Hematopoietic multipotent progenitor cell treated with erythropoietin and hydrocortisone succinate and interleukin-3 and kit ligand, for 4 days (in vitro differentiated cells): ENCODE measurements at regions not wholly inside any gene's neighbourhood (a gene's known extent, or its start where the extent isn't known, plus 50 kb on each side); places are given as distances from the start of the nearest gene placed in this dataset.

ENCODE experiments used
- DNase-seq: peaks from one replicate; pipeline ENCODE4 v3.0.0-alpha.2; 2015

GRCh38 chr13:91174886-91175501 is 172.5 kb upstream of the MIR17HG start:
- DNase-seq = peak; percentile 45

DNA sequence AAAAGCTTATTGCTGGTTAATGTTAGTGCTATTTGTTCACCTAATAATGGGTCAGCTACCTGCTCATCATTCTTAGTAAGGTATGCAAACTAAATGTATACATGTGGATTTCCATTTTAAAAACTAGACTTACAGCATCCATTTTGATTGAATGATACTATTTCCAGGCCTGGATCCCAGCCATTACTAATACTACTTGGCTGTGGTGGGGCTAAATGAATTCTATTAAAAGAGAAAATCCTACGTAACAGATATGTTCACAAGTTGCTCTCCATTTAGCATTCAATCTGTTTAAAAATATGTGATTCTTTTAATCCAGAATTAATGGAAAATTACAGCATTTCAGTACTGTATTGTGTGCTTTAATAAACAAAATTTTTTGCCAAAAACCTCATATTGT is 169.4 kb upstream of the MIR17HG start:
- no peak for DNase-seq

- DNase-seq = no peak
Measured at GRCh38 chr13:91181892-91182291, 165.6 kb upstream of the MIR17HG start.

- no peak for DNase-seq
Measured at GRCh38 chr13:91184244-91184926, 163.1 kb upstream of the MIR17HG start.

- DNase-seq = peak; percentile 76
Measured at GRCh38 chr13:91185294-91185863, 162.1 kb upstream of the MIR17HG start.

- no peak for DNase-seq
Measured at GRCh38 chr13:91187522-91187921, 160.0 kb upstream of the MIR17HG start.

DNA sequence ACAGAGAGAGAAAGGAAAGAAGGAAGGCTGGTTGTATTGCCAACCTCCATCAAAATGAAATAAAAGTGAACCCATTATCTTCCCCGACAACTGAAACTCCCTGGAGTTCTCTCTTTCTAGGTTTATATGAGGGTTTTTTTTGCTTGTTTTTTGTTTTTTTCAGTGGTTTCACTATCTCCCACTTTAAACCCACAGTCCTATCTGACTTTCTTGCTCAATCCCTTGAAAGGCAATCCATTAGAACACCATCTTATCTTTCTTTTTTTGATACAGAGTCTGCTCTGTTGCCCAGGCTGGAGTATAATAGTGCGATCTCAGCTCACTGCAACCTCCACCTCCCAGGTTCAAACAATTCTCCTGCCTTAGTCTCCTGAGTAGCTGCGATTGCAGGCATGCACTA is 158.0 kb upstream of the MIR17HG start:
- peak; percentile 52 for DNase-seq

- DNase-seq = no peak
Measured at GRCh38 chr13:91193358-91193757, 154.1 kb upstream of the MIR17HG start.

- DNase-seq = no peak
Measured at GRCh38 chr13:91195789-91196188, 151.7 kb upstream of the MIR17HG start.

GRCh38 chr13:91196958-91197357 is 150.5 kb upstream of the MIR17HG start:
- no peak for DNase-seq

DNA sequence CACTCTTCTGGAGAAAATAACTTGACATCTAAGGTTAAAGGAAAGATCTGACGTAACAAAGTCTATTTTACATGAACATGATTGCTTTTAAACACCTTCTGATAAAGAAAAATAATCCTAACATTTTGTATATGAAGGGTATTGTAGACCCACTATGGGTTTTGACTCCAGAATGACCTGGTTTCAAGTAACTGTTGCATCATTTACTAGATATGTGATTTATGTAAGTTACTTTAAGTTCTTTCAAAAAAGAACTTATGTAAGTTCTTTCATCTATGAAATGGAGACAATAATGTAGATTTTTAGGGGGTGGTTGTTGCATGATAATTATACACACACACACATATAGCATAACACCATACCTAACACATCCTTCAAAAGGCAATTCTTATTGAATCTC is 147.6 kb upstream of the MIR17HG start:
- DNase-seq = no peak

DNA sequence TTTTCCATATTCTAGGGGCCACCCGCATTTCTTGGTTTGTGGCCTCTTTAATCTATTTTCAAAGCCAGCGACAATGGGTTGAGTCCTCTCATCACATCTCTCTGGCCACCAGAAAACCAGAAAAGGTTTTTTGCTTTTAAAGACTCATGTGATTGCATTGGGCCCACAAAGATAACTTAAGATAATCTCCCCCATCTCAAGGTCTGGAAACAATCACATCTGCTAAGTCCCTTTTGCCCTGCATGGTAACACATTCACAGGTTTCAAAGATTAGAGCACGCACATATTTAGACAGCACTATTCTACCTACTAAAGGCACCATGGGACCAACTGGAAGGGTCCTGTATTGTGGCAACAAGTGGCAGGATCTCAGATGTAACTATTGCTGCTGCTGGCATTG is 147.0 kb upstream of the MIR17HG start:
- DNase-seq = no peak

DNA sequence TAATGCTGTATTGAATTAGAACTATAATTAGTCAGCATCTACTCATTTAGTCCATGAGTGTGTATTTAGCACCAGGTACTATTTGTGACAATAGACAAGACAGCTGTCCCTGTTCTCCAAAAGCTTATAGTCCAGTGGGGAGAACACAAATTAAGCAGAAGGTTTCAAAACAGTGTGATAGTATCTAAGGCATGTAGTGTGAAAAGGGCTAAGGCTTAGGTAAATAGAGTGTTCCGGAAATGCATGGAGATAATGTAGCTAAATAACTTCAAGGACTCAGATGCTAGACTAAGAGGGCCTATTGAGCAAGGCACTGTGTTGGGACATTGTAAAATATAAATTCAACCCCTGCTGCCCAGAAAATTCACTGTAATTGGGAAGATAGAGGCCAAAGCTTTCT is 144.1 kb upstream of the MIR17HG start:
- no peak for DNase-seq

- DNase-seq = no peak
Measured at GRCh38 chr13:91207261-91207660, 140.2 kb upstream of the MIR17HG start.

- DNase-seq = no peak
Measured at GRCh38 chr13:91211510-91211909, 136.0 kb upstream of the MIR17HG start.

- peak; percentile 69 for DNase-seq
Measured at GRCh38 chr13:91212231-91212630, 135.3 kb upstream of the MIR17HG start.

DNA sequence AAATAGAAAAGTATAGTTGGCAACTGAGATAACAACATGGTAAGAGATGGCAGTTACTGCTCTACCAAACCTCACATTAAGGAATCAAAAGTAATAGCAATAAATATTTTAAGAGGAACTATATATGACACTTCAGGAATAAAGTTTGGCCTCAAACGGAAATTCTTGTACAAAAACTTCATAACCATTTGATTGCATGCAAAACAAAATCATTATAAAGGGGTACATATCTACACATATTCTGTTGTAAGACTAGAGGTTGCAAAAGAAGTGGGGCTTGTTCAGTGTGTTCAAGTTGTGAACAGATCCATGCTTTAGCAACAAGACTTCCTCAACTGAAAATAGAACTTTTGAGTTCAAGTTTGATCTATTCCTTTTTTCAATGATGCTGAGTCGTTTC is 133.5 kb upstream of the MIR17HG start:
- peak; percentile 75 for DNase-seq

GRCh38 chr13:91216928-91217700 is 130.4 kb upstream of the MIR17HG start:
- DNase-seq = no peak

GRCh38 chr13:91219201-91219600 is 128.3 kb upstream of the MIR17HG start:
- DNase-seq = no peak

- DNase-seq = no peak
Measured at GRCh38 chr13:91220872-91221271, 126.6 kb upstream of the MIR17HG start.

- DNase-seq = peak; percentile 21
Measured at GRCh38 chr13:91228108-91228507, 119.4 kb upstream of the MIR17HG start.

- DNase-seq = no peak
Measured at GRCh38 chr13:91228940-91229339, 118.5 kb upstream of the MIR17HG start.

- DNase-seq = no peak
Measured at GRCh38 chr13:91232716-91233115, 114.8 kb upstream of the MIR17HG start.

DNA sequence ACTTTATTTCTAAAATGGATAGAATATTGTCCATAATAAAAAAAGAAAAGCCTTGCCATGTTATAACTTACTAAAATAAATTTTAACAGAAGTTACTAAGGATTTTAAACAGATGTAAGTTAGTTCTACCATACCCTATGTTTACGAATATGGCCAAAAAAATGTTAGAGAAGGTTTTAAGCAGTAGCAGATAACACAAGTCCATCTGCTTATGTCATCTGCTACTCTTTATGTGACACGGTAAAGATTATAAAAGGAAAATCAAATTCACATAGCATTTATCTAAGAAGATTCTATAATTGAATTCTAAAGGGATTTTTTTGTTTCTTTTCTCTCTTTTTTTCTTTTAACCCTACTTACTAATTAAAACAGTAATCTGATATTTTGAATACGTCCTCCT is 114.2 kb upstream of the MIR17HG start:
- DNase-seq = no peak
